Muscle of leg (tissue), 3 donors: ENCODE measurements at regions not wholly inside any gene's neighbourhood (a gene's known extent, or its start where the extent isn't known, plus 50 kb on each side); places are given as distances from the start of the nearest gene placed in this dataset.
"Not testable (repeated sequence)": the region's sequence is repeated elsewhere in the genome, so short reads cannot be mapped to it uniquely, and the experiment has no call there.

Experiments
- DNase-seq: peaks from one replicate; pipeline ENCODE4 v3.0.0; 2013
- H3K27ac ChIP-seq: one replicate; pipeline ENCODE4 v1.5.1; 2013; ENCODE audit warnings: mild to moderate bottlenecking, low read length, control low read depth
- H3K27me3 ChIP-seq: one replicate; pipeline ENCODE4 v1.6.1; 2013; ENCODE audit warnings: low read length; ENCODE audit not compliant: control insufficient read depth, insufficient read depth
- H3K36me3 ChIP-seq: one replicate; pipeline ENCODE4 v1.6.1; 2013; ENCODE audit warnings: low read length; ENCODE audit not compliant: control insufficient read depth, insufficient read depth
- H3K4me1 ChIP-seq: one replicate; pipeline ENCODE4 v1.6.1; 2013; ENCODE audit warnings: low read length; ENCODE audit not compliant: control insufficient read depth, insufficient read depth
- H3K4me3 ChIP-seq: one replicate; pipeline ENCODE4 v1.5.1; 2013; ENCODE audit warnings: low read length, control low read depth
- H3K9me3 ChIP-seq: replicated peaks from 2 replicates; pipeline ENCODE4 v1.6.1; 2013; ENCODE audit warnings: low read depth, low read length; ENCODE audit not compliant: control insufficient read depth
- WGBS: methylation state at CpG from one replicate; pipeline ENCODE4 v1.1.5; 2013; ENCODE audit warnings: missing lambda C conversion rate; ENCODE audit not compliant: insufficient coverage; 5-methylcytosine and 5-hydroxymethylcytosine counted together

DNA sequence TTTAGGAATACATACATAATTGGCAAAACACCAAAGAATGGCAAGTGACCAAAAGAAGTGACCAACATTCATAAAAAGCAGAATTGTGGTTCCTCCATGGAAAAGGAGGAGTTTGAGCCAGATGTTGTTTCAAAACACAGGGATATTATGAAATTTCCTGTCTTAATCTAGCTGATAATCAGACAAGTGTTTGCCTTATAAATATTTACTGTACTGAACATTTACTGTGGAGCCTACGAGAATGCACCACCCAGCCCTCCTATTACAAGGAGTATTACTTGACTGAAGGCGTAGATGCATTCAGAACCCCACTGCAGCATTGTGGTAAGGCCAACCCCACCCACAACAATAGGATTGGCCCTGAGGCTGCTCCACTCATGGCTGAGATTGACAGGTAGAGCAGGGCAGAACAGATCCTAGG lies 118.9 kb downstream of the AKR1D1 start:
- no peaks in the 10 kb centered on the region for H3K9me3 ChIP-seq
- H3K4me3 ChIP-seq = no peak overlapping the region
- no peak for DNase-seq
- no peaks in the 10 kb centered on the region for H3K36me3 ChIP-seq
- H3K4me1 ChIP-seq = no peaks in the 10 kb centered on the region
- H3K27me3 ChIP-seq = no peaks in the 10 kb centered on the region
- no CpG with 5 or more reads among the region's 2 CpGs for WGBS
- no peak overlapping the region for H3K27ac ChIP-seq

DNA sequence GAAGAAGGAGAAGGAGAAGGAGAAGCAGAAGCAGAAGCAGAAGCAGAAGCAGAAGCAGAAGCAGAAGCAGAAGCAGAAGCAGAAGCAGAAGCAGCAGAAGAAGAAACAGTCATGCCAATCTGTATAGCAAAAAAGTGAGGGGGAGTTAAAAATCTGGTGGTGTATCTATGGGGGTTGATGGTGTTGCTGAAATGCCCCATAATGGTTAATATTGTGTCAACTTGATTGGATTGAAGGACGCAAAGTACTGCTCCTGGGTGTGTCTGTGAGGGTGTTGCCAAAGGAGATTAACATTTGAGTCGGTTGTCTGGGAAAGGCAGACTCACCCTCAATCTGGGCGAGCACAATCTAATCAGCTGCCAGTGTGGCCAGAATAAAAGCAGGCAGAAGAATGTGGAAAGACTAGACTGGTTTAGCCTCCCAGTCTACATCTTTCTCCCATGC lies 120.3 kb downstream of the AKR1D1 start:
- H3K27me3 ChIP-seq, H3K4me1 ChIP-seq, H3K4me3 ChIP-seq, H3K36me3 ChIP-seq, H3K27ac ChIP-seq, H3K9me3 ChIP-seq: not testable (repeated sequence)
- WGBS = 42% methylated on average over 2 of the region's 3 CpGs
- peak; percentile 15 for DNase-seq

DNA sequence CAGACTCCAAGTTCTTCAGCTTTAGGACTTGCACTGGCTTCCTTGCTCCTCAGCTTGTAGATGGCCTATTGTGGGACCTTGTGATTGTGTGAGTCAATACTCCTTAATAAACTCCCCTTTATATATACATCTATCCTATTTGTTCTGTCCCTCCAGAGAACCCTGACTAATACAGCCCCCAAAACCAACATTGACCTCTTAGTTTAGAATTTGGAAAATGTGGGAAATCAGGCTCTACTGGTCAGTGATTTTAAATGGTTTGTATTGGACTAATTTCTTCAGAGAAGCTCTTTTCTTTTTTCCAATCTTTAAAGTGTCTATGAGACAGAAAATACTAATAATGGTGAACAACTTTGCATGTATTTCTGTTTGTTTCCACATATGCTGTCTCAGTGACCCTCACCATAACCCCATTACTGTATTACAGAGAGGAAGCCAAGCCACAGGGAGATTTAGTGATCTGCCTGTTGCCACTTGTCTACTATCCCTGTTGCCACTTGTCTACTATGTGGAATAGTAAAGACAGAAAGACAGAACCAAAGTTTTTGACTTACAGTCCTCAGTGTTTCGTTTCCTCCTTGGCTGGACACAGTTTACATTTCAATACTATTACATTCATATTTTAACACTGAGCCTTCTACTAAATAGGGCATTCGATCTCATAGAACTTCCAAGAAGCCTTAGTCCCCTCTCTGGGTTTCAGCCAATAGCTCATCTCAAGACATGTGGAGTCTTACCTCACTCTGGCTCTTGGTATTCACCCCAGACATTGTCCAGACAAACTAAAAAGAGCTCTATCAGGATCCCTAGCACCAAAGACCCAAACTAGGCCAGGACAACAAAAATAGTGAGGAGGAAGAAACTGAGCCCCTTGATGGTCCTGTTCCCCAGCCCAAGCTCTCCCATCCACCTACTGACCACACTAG lies 121.0 kb downstream of the AKR1D1 start:
- no peaks in the 10 kb centered on the region for H3K9me3 ChIP-seq
- no peaks in the 10 kb centered on the region for H3K27me3 ChIP-seq
- WGBS = 72% methylated on average over 2 of the region's 2 CpGs
- H3K27ac ChIP-seq = no peak overlapping the region
- H3K4me1 ChIP-seq = no peaks in the 10 kb centered on the region
- no peaks in the 10 kb centered on the region for H3K36me3 ChIP-seq
- no peak overlapping the region for H3K4me3 ChIP-seq
- no peak for DNase-seq

DNA sequence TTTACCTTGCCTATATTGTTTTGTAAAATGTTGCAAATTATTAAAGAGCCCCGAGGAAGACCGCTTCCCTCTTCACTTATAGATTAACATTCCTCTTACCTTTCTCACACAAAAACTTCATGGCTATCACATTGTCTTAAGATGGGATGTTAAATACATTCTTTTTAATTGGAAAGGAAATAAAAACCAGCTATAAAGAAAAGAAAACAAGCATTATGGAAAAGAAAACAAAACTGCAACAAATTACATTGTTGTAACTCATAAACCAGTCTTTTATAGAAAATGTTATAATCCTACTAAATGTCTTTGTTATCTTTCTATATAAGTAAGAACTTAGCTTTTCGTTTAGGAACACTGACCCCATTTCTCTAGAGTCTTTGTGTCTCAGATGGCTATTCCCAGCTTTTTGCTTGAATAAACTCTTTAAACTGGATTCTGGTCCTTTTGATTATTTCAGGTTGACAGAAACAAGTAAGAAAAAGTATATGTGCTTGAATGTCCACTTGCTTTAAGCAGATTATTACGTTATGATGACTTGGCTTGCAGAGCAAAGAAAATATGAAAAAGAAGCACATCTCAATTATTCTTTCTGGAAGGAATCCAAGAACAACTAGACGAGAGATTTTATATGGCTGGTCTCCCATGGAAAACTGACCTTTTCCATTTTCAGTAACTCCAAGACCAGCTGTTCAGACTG lies 128.2 kb downstream of the AKR1D1 start:
- no peak overlapping the region for H3K4me3 ChIP-seq
- H3K4me1 ChIP-seq = no peaks in the 10 kb centered on the region
- H3K36me3 ChIP-seq = no peaks in the 10 kb centered on the region
- H3K27me3 ChIP-seq = no peaks in the 10 kb centered on the region
- WGBS = no CpG with 5 or more reads among the region's 5 CpGs
- H3K9me3 ChIP-seq = no peaks in the 10 kb centered on the region
- no peak overlapping the region for H3K27ac ChIP-seq
- DNase-seq = peak; percentile 67

DNA sequence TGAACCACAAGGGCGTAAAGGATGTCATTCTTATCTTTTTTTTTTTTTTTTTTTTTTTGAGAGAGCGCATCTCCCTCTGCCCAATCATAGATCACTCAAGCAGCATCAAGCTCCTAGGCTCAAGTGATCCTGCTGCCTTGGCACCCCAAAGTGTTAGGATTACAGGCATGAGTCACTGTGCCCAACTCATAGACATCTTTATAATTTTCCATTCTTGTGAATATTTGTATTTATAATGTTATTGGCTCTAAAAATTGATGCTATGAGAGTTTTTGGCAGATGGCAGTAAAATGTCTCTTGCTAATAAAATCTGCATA lies 128.7 kb downstream of the AKR1D1 start:
- WGBS = no CpG with 5 or more reads among the region's 2 CpGs
- no peaks in the 10 kb centered on the region for H3K27me3 ChIP-seq

DNA sequence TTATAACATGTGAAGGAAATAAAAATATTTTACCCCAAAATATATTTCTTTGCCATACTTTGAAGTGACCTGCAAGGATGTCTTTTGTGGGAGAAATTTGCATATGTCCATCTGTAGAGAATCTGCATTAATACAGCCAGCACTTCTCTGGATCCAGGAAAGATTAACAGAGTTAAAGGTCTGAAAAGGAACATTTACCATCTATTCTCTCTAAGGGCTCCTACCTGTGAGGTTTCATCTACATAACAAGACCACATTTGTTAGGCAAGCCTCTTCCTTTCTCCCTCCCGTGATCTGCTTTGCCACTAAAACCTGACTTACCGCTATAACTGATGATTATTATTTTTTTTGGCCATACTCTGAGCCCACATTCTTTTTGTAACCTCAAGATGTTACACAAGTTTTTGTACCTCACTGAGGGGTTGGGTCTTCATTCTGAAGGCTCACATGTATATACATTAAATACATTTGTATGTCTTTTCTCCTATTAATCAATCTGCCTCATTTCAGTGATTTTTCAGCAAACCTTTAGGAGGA lies 129.4 kb downstream of the AKR1D1 start:
- no peak overlapping the region for H3K27ac ChIP-seq
- H3K4me3 ChIP-seq = no peak overlapping the region
- H3K4me1 ChIP-seq = no peaks in the 10 kb centered on the region
- DNase-seq = no peak
- no peaks in the 10 kb centered on the region for H3K9me3 ChIP-seq
- H3K36me3 ChIP-seq = no peaks in the 10 kb centered on the region
- whole genome bisulfite sequencing = no CpG with 5 or more reads among the region's 2 CpGs
- H3K27me3 ChIP-seq = no peaks in the 10 kb centered on the region

More for the DNA sequence above, 128.7 kb downstream of the AKR1D1 start:
- no peak overlapping the region for H3K4me3 ChIP-seq
- no peaks in the 10 kb centered on the region for H3K4me1 ChIP-seq
- no peak for DNase-seq
- H3K36me3 ChIP-seq = no peaks in the 10 kb centered on the region
- no peak overlapping the region for H3K27ac ChIP-seq
- H3K9me3 ChIP-seq = no peaks in the 10 kb centered on the region

DNA sequence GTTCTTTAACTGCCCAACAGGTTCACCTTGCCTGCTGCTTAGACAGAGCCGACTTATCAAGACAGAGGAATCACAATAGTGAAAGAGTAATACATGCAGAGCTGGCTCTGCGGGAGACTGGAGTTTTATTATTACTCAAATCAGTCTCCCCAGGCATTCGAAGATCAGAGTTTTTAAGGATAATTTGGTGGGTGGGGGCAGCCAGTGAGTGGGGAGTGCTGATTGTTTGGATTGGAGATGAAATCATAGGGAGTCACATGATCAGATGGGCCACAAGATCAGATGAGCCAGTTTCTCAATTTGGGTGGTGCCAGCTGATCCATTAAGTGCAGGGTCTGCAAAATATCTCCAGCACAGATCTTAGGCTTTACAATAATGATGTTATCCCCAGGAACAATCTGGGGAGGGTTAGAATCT lies 131.3 kb downstream of the AKR1D1 start:
- no peak for DNase-seq
- Histone ChIP-seq H3K36me3 (no peaks in the 10 kb centered on the region), H3K4me1 (no peaks in the 10 kb centered on the region), H3K4me3 (no peak overlapping the region), H3K27ac (no peak overlapping the region), H3K9me3 (no peaks in the 10 kb centered on the region), H3K27me3 (no peaks in the 10 kb centered on the region)
- no CpG with 5 or more reads among the region's 3 CpGs for WGBS

DNA sequence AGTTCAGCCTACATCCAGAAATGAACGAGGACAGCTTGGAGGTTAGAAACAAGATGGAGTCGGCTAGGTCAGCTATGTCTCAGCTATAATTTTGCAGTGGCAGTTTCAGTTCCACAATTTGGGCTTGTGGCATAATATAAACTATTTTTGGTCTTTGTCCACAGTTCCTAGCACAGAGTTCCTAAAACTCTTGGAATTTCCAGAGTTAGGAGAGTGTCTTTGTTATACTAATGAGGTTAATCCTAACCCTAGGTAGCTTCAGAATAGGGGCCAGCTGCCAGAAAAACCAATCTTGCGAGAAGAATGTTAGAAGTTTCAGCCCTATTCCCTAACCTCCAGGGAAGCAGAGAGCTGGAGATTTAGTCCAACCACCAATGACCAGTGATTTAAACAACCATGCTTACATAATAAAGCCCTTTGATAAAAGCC lies 131.9 kb downstream of the AKR1D1 start:
- no CpG with 5 or more reads among the region's 3 CpGs for WGBS
- Histone ChIP-seq H3K4me1 (no peaks in the 10 kb centered on the region), H3K9me3 (no peaks in the 10 kb centered on the region), H3K36me3 (no peaks in the 10 kb centered on the region), H3K27ac (no peak overlapping the region), H3K4me3 (no peak overlapping the region), H3K27me3 (no peaks in the 10 kb centered on the region)
- DNase-seq = peak; percentile 12

DNA sequence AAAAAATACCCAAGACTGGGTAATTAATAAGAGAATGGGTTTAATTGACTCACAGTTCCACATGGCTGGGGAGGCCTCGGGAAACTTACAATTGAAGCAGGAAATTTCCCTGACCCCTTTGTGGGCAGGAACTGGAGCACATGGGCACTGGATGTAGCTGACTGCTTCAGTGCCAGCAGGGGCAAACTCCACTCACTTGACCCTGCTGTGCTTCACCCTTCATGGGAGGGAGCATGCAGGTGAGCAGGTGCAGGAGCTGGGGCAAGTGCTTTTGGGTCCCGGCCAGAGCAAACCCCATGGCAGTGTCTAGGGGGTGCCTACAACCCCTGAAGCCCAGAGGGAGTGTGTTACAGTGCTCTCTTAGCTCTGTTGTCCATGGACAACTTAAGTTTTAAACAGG lies 132.6 kb downstream of the AKR1D1 start:
- WGBS = 88% methylated on average over 2 of the region's 2 CpGs
- H3K4me3 ChIP-seq = no peak overlapping the region
- no peaks in the 10 kb centered on the region for H3K27me3 ChIP-seq
- H3K27ac ChIP-seq = no peak overlapping the region
- no peaks in the 10 kb centered on the region for H3K9me3 ChIP-seq
- H3K36me3 ChIP-seq = no peaks in the 10 kb centered on the region
- H3K4me1 ChIP-seq = no peaks in the 10 kb centered on the region
- no peak for DNase-seq

DNA sequence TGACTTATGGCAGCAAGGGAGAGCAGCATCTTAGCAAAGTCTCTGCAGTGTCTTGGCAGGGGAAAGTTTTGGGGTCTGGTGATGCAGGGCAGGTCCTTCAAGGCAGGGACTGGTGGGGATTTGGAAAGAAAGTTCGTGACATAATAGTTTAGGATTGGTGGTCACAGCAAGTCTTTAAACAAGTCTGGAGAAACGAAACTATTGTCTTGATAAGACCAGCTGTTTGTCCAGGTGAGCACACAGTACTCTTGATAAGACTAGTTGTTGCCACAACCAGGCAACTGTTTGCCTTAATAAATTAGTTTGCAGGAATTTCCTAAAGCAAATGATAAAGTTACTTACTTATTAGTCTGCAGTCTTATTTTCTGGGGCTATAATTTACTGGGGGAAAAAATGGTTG lies 136.1 kb downstream of the AKR1D1 start:
- Histone ChIP-seq H3K4me1 (no peaks in the 10 kb centered on the region), H3K27ac (no peak overlapping the region), H3K36me3 (no peaks in the 10 kb centered on the region), H3K27me3 (no peaks in the 10 kb centered on the region), H3K9me3 (no peaks in the 10 kb centered on the region), H3K4me3 (no peak overlapping the region)
- no peak for DNase-seq
- 56% methylated on average over 2 of the region's 2 CpGs for WGBS
